H9 (cell line): ENCODE measurements at regions not wholly inside any gene's neighbourhood (a gene's known extent, or its start where the extent isn't known, plus 50 kb on each side); places are given as distances from the start of the nearest gene placed in this dataset.

ENCODE experiments used
- DNase-seq: peaks from one replicate; pipeline ENCODE4 v3.0.0-alpha.2; 2017
- H2AFZ ChIP-seq: one replicate; pipeline ENCODE4 v1.6.1; 2013; ENCODE audit warnings: mild to moderate bottlenecking, low read length, control low read depth, moderate library complexity
- H2AK5ac ChIP-seq: 2 replicates; pipeline ENCODE4 v1.6.1; 2013; ENCODE audit warnings: low read length, control low read depth, mixed read lengths; ENCODE audit not compliant: insufficient read length
- H2BK120ac ChIP-seq: one replicate; pipeline ENCODE4 v1.6.1; 2013; ENCODE audit warnings: low read depth, mild to moderate bottlenecking, low read length, control low read depth, inconsistent platforms; ENCODE audit not compliant: poor library complexity, severe bottlenecking
- H2BK12ac ChIP-seq: 2 replicates; pipeline ENCODE4 v1.6.1; 2013; ENCODE audit warnings: low read length, control low read depth, mixed read lengths, low read depth; ENCODE audit not compliant: insufficient read length
- H2BK15ac ChIP-seq: 2 replicates; pipeline ENCODE4 v1.6.1; 2013; ENCODE audit warnings: low read depth, low read length, control low read depth
- H2BK20ac ChIP-seq: one replicate; pipeline ENCODE4 v1.6.1; 2013; ENCODE audit warnings: low read depth, mild to moderate bottlenecking, low read length, control low read depth, inconsistent platforms; ENCODE audit not compliant: poor library complexity, severe bottlenecking
- H2BK5ac ChIP-seq: 2 replicates; pipeline ENCODE4 v1.6.1; 2013; ENCODE audit warnings: low read length, control low read depth, mixed read lengths; ENCODE audit not compliant: insufficient read length
- H3K14ac ChIP-seq: 2 replicates; pipeline ENCODE4 v1.6.1; 2013; ENCODE audit warnings: low read length, control low read depth; ENCODE audit not compliant: insufficient read depth
- H3K18ac ChIP-seq: 2 replicates; pipeline ENCODE4 v1.6.1; 2013; ENCODE audit warnings: low read depth, mild to moderate bottlenecking, mixed read lengths, low read length, control low read depth; ENCODE audit not compliant: insufficient read length
- H3K23ac ChIP-seq: 2 replicates; pipeline ENCODE4 v1.6.1; 2013; ENCODE audit warnings: low read length, control low read depth, mixed read lengths, low read depth; ENCODE audit not compliant: insufficient read length
- H3K23me2 ChIP-seq: 2 replicates; pipeline ENCODE4 v1.6.1; 2013; ENCODE audit warnings: low read depth, mild to moderate bottlenecking, mixed read lengths, low read length, control low read depth; ENCODE audit not compliant: insufficient read length, poor library complexity, severe bottlenecking
- H3K27ac ChIP-seq: 2 replicates; pipeline ENCODE4 v1.5.1; 2013; ENCODE audit warnings: low read length, control low read depth, mixed read lengths, low read depth; ENCODE audit not compliant: insufficient read length
- H3K27me3 ChIP-seq: 2 replicates; pipeline ENCODE4 v1.6.1; 2013; ENCODE audit warnings: low read length, control low read depth, inconsistent platforms; ENCODE audit not compliant: insufficient read depth
- H3K4ac ChIP-seq: 2 replicates; pipeline ENCODE4 v1.6.1; 2013; ENCODE audit warnings: low read depth, mild to moderate bottlenecking, control low read depth, inconsistent platforms, low read length, moderate library complexity
- H3K4me1 ChIP-seq: 2 replicates; pipeline ENCODE4 v1.6.1; 2013; ENCODE audit warnings: low read length, control low read depth, inconsistent platforms; ENCODE audit not compliant: insufficient read depth
- H3K4me2 ChIP-seq: 2 replicates; pipeline ENCODE4 v1.6.1; 2013; ENCODE audit warnings: low read length, control low read depth, mixed read lengths; ENCODE audit not compliant: insufficient read length, insufficient read depth
- H3K56ac ChIP-seq: 2 replicates; pipeline ENCODE4 v1.6.1; 2013; ENCODE audit warnings: low read depth, mild to moderate bottlenecking, mixed read lengths, low read length, control low read depth; ENCODE audit not compliant: insufficient read length
- H3K79me1 ChIP-seq: 2 replicates; pipeline ENCODE4 v1.6.1; 2013; ENCODE audit warnings: low read depth, mild to moderate bottlenecking, moderate library complexity, low read length, control low read depth, inconsistent platforms; ENCODE audit not compliant: insufficient read depth, poor library complexity, severe bottlenecking
- H3K79me2 ChIP-seq: 2 replicates; pipeline ENCODE4 v1.6.1; 2013; ENCODE audit warnings: low read length, control low read depth, inconsistent platforms; ENCODE audit not compliant: insufficient read depth
- H3K9ac ChIP-seq: 2 replicates; pipeline ENCODE4 v1.6.1; 2013; ENCODE audit warnings: low read length, control low read depth, mixed read lengths; ENCODE audit not compliant: insufficient read length; ENCODE audit errors: extremely low read depth
- H3K9me3 ChIP-seq: one replicate; pipeline ENCODE4 v1.6.1; 2013; ENCODE audit warnings: low read depth, low read length, inconsistent platforms; ENCODE audit not compliant: control insufficient read depth
- H3T11ph ChIP-seq: one replicate; pipeline ENCODE4 v1.6.1; 2013; ENCODE audit warnings: mild to moderate bottlenecking, low read length, control low read depth, inconsistent platforms
- H4K20me1 ChIP-seq: one replicate; pipeline ENCODE4 v1.6.1; 2013; ENCODE audit not compliant: control insufficient read depth, insufficient read length, insufficient read depth
- H4K5ac ChIP-seq: 2 replicates; pipeline ENCODE4 v1.6.1; 2013; ENCODE audit warnings: low read depth, mild to moderate bottlenecking, mixed read lengths, low read length, control low read depth; ENCODE audit not compliant: insufficient read length
- H4K8ac ChIP-seq: replicated peaks from 2 replicates; pipeline ENCODE4 v1.6.1; 2013; ENCODE audit warnings: low read length, control low read depth, mixed read lengths, low read depth; ENCODE audit not compliant: insufficient read length
- H4K91ac ChIP-seq: 2 replicates; pipeline ENCODE4 v1.6.1; 2013; ENCODE audit warnings: low read depth, mild to moderate bottlenecking, moderate library complexity, mixed read lengths, low read length, control low read depth; ENCODE audit not compliant: insufficient read length
- H3K27ac Mint-ChIP-seq, 3 experiments: 2 replicates in 2 of 3; 3 replicates in 1 of 3; pipeline ENCODE4 v1.8.0; 2020 to 2021; ENCODE audit warnings: mixed read lengths in 3 of 3, mild to moderate bottlenecking in 1 of 3, moderate library complexity in 1 of 3
- H3K27me3 Mint-ChIP-seq: 2 replicates; pipeline ENCODE4 v1.8.0; 2021; ENCODE audit warnings: low read depth, mild to moderate bottlenecking, moderate library complexity, mixed read lengths
- H3K36me3 Mint-ChIP-seq, 3 experiments: 2 replicates in 2 of 3; 3 replicates in 1 of 3; pipeline ENCODE4 v1.8.0; 2020 to 2021; ENCODE audit warnings: low read depth in 3 of 3, mixed read lengths in 3 of 3; ENCODE audit not compliant: insufficient read depth in 1 of 3
- H3K4me1 Mint-ChIP-seq, 2 experiments: 2 replicates each; pipeline ENCODE4 v1.8.0; 2020; ENCODE audit warnings: mixed read lengths in 2 of 2
- H3K4me3 Mint-ChIP-seq, 2 experiments: 2 replicates in 1 of 2; 3 replicates in 1 of 2; pipeline ENCODE4 v1.8.0; 2020 to 2021; ENCODE audit warnings: mild to moderate bottlenecking in 2 of 2, mixed read lengths in 2 of 2, moderate library complexity in 1 of 2
- H3K9me3 Mint-ChIP-seq, 2 experiments: 2 replicates in 1 of 2; 3 replicates in 1 of 2; pipeline ENCODE4 v1.8.0; 2020; ENCODE audit warnings: mild to moderate bottlenecking in 2 of 2, mixed read lengths in 2 of 2, moderate library complexity in 1 of 2
- CTCF ChIP-seq: fragments of 200-600 bp; sonication (generic); conservative IDR thresholded peaks from 3 replicates; pipeline ENCODE4 v1.8.0; 2021; ENCODE audit warnings: antibody characterized with exemption, mild to moderate bottlenecking

DNA sequence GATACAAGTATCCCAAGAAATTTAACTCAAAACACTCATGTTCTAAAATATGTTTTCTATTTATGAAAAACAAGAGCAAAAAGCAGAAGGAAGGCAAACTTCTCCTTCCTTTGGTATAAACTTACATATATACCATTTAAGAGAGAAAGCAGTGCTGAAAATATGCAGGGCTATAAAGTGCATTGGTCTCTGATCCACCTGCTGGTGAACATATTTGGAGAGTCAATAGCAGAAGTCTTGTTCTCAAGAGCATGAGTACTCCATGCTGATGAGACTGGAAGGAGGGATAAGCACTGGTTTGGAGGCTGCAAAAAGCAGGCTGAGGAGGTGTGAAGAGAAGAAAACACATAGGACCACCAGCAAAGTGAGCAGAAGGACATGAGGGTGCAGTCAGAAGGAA, 391.2 kb downstream of the STK39 start:
- Histone ChIP-seq H3K14ac (no peak overlapping the region), H4K5ac (no peak overlapping the region), H4K8ac (no peak overlapping the region), H3K4me1 (peaks cover 4% of the 10 kb centered on the region; the same call in 1 of the 2 replicates), H4K20me1 (no peaks in the 10 kb centered on the region), H3K79me1 (no peaks in the 10 kb centered on the region), H2BK5ac (no peak overlapping the region), H3K23ac (no peak overlapping the region), H3K27me3 (no peaks in the 10 kb centered on the region), H3K23me2 (no peaks in the 10 kb centered on the region), H3K27ac (no peak overlapping the region), H4K91ac (no peak overlapping the region), H2BK12ac (no peak overlapping the region), H3K4ac (no peak overlapping the region), H2AFZ (no peak overlapping the region), H3K18ac (no peak overlapping the region), H3T11ph (no peak overlapping the region), H2BK120ac (no peak overlapping the region), H2BK15ac (no peak overlapping the region), H2BK20ac (no peak overlapping the region), H3K9ac (no peak overlapping the region), H3K4me2 (no peak overlapping the region), H3K56ac (no peak overlapping the region), H3K9me3 (no peaks in the 10 kb centered on the region), H3K79me2 (no peaks in the 10 kb centered on the region), H2AK5ac (no peak overlapping the region)
- peak overlapping the region in 1 of 3 experiments; percentile 28; a peak in 2 of 7 replicates for H3K27ac Mint-ChIP-seq
- H3K27me3 Mint-ChIP-seq: no peaks in the 10 kb centered on the region
- TF ChIP-seq CTCF: no peak
- no peak for DNase-seq
- no peak overlapping the region for H3K4me3 Mint-ChIP-seq
- no peaks in the 10 kb centered on the region for H3K9me3 Mint-ChIP-seq
- H3K4me1 Mint-ChIP-seq: peaks cover 36% of the 10 kb centered on the region in 2 experiments
- H3K36me3 Mint-ChIP-seq: no peaks in the 10 kb centered on the region
